ENCODE measurements at regions not wholly inside any gene's neighbourhood (a gene's known extent, or its start where the extent isn't known, plus 50 kb on each side); places are given as distances from the start of the nearest gene placed in this dataset.

DNA sequence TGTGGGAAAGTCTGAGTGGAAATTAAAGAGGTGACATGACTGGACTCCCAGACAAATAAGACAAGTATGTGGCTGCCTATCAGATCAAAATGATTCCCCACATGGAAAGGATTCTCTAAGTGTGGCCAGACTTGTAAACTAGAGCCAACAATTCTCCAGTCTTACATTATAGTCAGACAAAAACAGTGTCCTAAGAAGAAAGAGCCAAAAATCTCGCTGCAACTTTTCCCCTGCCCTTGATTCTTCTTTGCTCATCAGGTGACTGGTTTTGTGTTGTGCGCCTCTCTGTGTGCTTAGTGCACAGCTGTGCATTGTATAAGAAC is 164.2 kb upstream of the TARS1 start:
- TF ChIP-seq, protein P1, sequence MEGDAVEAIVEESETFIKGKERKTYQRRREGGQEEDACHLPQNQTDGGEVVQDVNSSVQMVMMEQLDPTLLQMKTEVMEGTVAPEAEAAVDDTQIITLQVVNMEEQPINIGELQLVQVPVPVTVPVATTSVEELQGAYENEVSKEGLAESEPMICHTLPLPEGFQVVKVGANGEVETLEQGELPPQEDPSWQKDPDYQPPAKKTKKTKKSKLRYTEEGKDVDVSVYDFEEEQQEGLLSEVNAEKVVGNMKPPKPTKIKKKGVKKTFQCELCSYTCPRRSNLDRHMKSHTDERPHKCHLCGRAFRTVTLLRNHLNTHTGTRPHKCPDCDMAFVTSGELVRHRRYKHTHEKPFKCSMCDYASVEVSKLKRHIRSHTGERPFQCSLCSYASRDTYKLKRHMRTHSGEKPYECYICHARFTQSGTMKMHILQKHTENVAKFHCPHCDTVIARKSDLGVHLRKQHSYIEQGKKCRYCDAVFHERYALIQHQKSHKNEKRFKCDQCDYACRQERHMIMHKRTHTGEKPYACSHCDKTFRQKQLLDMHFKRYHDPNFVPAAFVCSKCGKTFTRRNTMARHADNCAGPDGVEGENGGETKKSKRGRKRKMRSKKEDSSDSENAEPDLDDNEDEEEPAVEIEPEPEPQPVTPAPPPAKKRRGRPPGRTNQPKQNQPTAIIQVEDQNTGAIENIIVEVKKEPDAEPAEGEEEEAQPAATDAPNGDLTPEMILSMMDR (IDR thresholded peaks at IDR 0.05): no peak
- TF ChIP-seq POLR2A (IDR thresholded peaks at IDR 0.05) (no peak), POLR2AphosphoS5 (IDR thresholded peaks at IDR 0.05) (no peak)
